Panc1 (cell line): ENCODE measurements at regions not wholly inside any gene's neighbourhood (a gene's known extent, or its start where the extent isn't known, plus 50 kb on each side); places are given as distances from the start of the nearest gene placed in this dataset.

Experiments used
- ATAC-seq: fragments of 200-7000 bp; cut with Tn5 transposase; 2 replicates; pipeline ENCODE4 v1.9.1; 2020; ENCODE audit warnings: mild to moderate bottlenecking, moderate library complexity
- BruUV-seq: library from RNA; stranded (reverse); fragments of 400-500 nt; replicated peaks from 2 replicates; lab custom pipeline; 2021; lab: Mats Ljungman, UMichigan
- CTCF ChIA-PET: fragments of 300-600 bp; sonication (Branson Sonifier 250); formaldehyde crosslinking; loops from one replicate; lab custom pipeline; 2022; ENCODE audit warnings: antibody characterized with exemption; lab: Charles Lee
- POLR2A ChIA-PET: fragments of 300-600 bp; sonication (Branson Sonifier 250); formaldehyde crosslinking; loops from one replicate; lab custom pipeline; 2022; ENCODE audit warnings: antibody characterized with exemption; lab: Charles Lee
- DNase-seq: peaks from one replicate; pipeline ENCODE4 v3.0.0-alpha.2; 2010; ENCODE audit warnings: low read depth, low spot score
- H3K27ac ChIP-seq: 2 replicates; pipeline ENCODE4 v1.5.1; 2011; ENCODE audit warnings: mild to moderate bottlenecking, low read length, inconsistent platforms
- H3K27me3 ChIP-seq: fragments of 200-500 bp; sonication (Bioruptor generic); 2 replicates; pipeline ENCODE4 v1.6.0; 2014; ENCODE audit warnings: low read length, inconsistent platforms; ENCODE audit not compliant: control insufficient read depth, insufficient read depth
- H3K36me3 ChIP-seq: fragments of 200-500 bp; sonication (Bioruptor generic); 2 replicates; pipeline ENCODE4 v1.5.1; 2014; ENCODE audit warnings: inconsistent platforms, mild to moderate bottlenecking, low read length, moderate library complexity; ENCODE audit not compliant: control insufficient read depth, insufficient read depth
- H3K4me1 ChIP-seq: 2 replicates; pipeline ENCODE4 v1.5.1; 2011; ENCODE audit warnings: inconsistent platforms, mild to moderate bottlenecking, low read length, moderate library complexity; ENCODE audit not compliant: control insufficient read depth, insufficient read depth
- H3K4me3 ChIP-seq, 2 experiments: 2 replicates each; pipeline ENCODE4 v1.5.1; 2011 to 2012; ENCODE audit warnings: low read depth in 2 of 2, low read length in 2 of 2, mild to moderate bottlenecking in 2 of 2, inconsistent platforms in 1 of 2, moderate library complexity in 1 of 2
- H3K9me3 ChIP-seq: fragments of 200-500 bp; sonication (Bioruptor generic); 2 replicates; pipeline ENCODE4 v1.5.1; 2014; ENCODE audit warnings: low read depth, mild to moderate bottlenecking, inconsistent platforms, low read length, moderate library complexity; ENCODE audit not compliant: control insufficient read depth, insufficient read depth
- POLR2AphosphoS5 ChIP-seq: IDR thresholded peaks from 2 replicates; pipeline ENCODE4 v1.6.1; 2012; ENCODE audit warnings: mild to moderate bottlenecking, low read depth, low read length, moderate library complexity
- REST ChIP-seq, 2 experiments: IDR thresholded peaks; 2 replicates each; pipeline ENCODE4 v1.6.1; 2011 to 2012; ENCODE audit warnings: low read depth in 2 of 2, control low read depth in 1 of 2, low read length in 1 of 2, mild to moderate bottlenecking in 1 of 2, moderate library complexity in 1 of 2; ENCODE audit not compliant: insufficient read depth in 1 of 2
- SIN3A ChIP-seq: IDR thresholded peaks from 2 replicates; pipeline ENCODE4 v1.6.1; 2012; ENCODE audit warnings: low read depth, mild to moderate bottlenecking, low read length, moderate library complexity, borderline replicate concordance; ENCODE audit not compliant: insufficient read depth
- TCF7L2 ChIP-seq: IDR thresholded peaks from 2 replicates; pipeline ENCODE4 v1.6.1; 2011; ENCODE audit warnings: mild to moderate bottlenecking, low read depth, low read length, inconsistent platforms
- in situ Hi-C: cut with HindIII; loops from 2 replicates; pipeline ENCODE4 v1.10.0; 2016; ENCODE audit warnings: low sequenced_read_pairs, low pct_unique_long_range_greater_than_20kb
- intact Hi-C: fragments of 100-400 bp; cut with micrococcal nuclease; formaldehyde crosslinking; loops from one replicate; pipeline ENCODE4 v1.10.0; 2022; ENCODE audit not compliant: unreplicated experiment
- TF ChIP-seq, protein P1 (sequence below): fragments of 450-650 bp; IDR thresholded peaks from 2 replicates; pipeline ENCODE4 v1.5.1; 2017; ENCODE audit warnings: mild to moderate bottlenecking

- intact Hi-C loops (no loop called here), in situ Hi-C loops (no loop called here)
- POLR2A ChIA-PET = no interaction called here
- no peaks in the 10 kb centered on the region for H3K36me3 ChIP-seq
- no peak overlapping the region for H3K27ac ChIP-seq
- no TSS peak for BruUV-seq
- no peak overlapping the region for H3K4me3 ChIP-seq
- TF ChIP-seq SIN3A (no peak), TCF7L2 (no peak), REST (IDR thresholded peaks at IDR 0.05; ENCODE audit: insufficient read depth in 1 of 2, low read depth in 2 of 2, low read length in 1 of 2) (no peak), POLR2AphosphoS5 (no peak)
- TF ChIP-seq, protein P1, sequence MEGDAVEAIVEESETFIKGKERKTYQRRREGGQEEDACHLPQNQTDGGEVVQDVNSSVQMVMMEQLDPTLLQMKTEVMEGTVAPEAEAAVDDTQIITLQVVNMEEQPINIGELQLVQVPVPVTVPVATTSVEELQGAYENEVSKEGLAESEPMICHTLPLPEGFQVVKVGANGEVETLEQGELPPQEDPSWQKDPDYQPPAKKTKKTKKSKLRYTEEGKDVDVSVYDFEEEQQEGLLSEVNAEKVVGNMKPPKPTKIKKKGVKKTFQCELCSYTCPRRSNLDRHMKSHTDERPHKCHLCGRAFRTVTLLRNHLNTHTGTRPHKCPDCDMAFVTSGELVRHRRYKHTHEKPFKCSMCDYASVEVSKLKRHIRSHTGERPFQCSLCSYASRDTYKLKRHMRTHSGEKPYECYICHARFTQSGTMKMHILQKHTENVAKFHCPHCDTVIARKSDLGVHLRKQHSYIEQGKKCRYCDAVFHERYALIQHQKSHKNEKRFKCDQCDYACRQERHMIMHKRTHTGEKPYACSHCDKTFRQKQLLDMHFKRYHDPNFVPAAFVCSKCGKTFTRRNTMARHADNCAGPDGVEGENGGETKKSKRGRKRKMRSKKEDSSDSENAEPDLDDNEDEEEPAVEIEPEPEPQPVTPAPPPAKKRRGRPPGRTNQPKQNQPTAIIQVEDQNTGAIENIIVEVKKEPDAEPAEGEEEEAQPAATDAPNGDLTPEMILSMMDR = no peak
- H3K27me3 ChIP-seq = no peaks in the 10 kb centered on the region
- H3K4me1 ChIP-seq = no peaks in the 10 kb centered on the region
- no peak for DNase-seq
- CTCF ChIA-PET = no interaction called here
- ATAC-seq = no peak
- H3K9me3 ChIP-seq = no peaks in the 10 kb centered on the region
Measured at GRCh38 chr4:151939670-151940069, 178.9 kb upstream of the GATB start.

GRCh38 chr4:151935411-151935810 is 174.6 kb upstream of the GATB start:
- Histone ChIP-seq H3K4me3 (no peak overlapping the region), H3K27me3 (no peaks in the 10 kb centered on the region), H3K36me3 (no peaks in the 10 kb centered on the region), H3K9me3 (no peaks in the 10 kb centered on the region), H3K27ac (no peak overlapping the region), H3K4me1 (no peaks in the 10 kb centered on the region)
- ChIA-PET CTCF (no interaction called here), POLR2A (no interaction called here)
- ATAC-seq = no peak
- DNase-seq = no peak
- intact Hi-C loops (no loop called here), in situ Hi-C loops (no loop called here)
- BruUV-seq = no TSS peak
- TF ChIP-seq SIN3A = no peak
- no peak for TF ChIP-seq REST (IDR thresholded peaks at IDR 0.05; ENCODE audit: insufficient read depth in 1 of 2, low read depth in 2 of 2, low read length in 1 of 2)
- no peak for TF ChIP-seq POLR2AphosphoS5
- TF ChIP-seq, protein P1 = no peak
- TF ChIP-seq TCF7L2 = no peak
